ENCODE measurements at regions not wholly inside any gene's neighbourhood (a gene's known extent, or its start where the extent isn't known, plus 50 kb on each side); places are given as distances from the start of the nearest gene placed in this dataset.
"Not testable (repeated sequence)": the region's sequence is repeated elsewhere in the genome, so short reads cannot be mapped to it uniquely, and the experiment has no call there.

- DNase-seq (ENCODE audit: low read depth in 1 of 2, low spot score in 2 of 2): no peak
- Histone ChIP-seq H3K4me1 (replicated peaks) (no peaks in the 10 kb centered on the region), H3K36me3 (no peaks in the 10 kb centered on the region), H3K27ac (no peak overlapping the region), H3K27me3 (replicated peaks) (no peaks in the 10 kb centered on the region), H3K4me3 (no peak overlapping the region), H3K9me3 (replicated peaks) (no peaks in the 10 kb centered on the region)
Measured at GRCh38 chr2:176854062-176854461, 358.5 kb upstream of the HNRNPA3 start.

- DNase-seq (ENCODE audit: low read depth in 1 of 2, low spot score in 2 of 2): no peak
- H3K27ac ChIP-seq: no peak overlapping the region
- H3K4me1 ChIP-seq (replicated peaks): no peaks in the 10 kb centered on the region
- H3K27me3 ChIP-seq (replicated peaks): no peaks in the 10 kb centered on the region
- H3K4me3 ChIP-seq: no peak overlapping the region
- no peaks in the 10 kb centered on the region for H3K36me3 ChIP-seq
- no peaks in the 10 kb centered on the region for H3K9me3 ChIP-seq (replicated peaks)
Measured at GRCh38 chr2:176854878-176855277, 357.7 kb upstream of the HNRNPA3 start.

GRCh38 chr2:176856683-176857082 is 355.9 kb upstream of the HNRNPA3 start:
- Histone ChIP-seq H3K36me3 (no peaks in the 10 kb centered on the region), H3K4me3 (no peak overlapping the region), H3K9me3 (replicated peaks) (no peaks in the 10 kb centered on the region), H3K27me3 (replicated peaks) (no peaks in the 10 kb centered on the region), H3K27ac (no peak overlapping the region), H3K4me1 (replicated peaks) (no peaks in the 10 kb centered on the region)
- no peak for DNase-seq (ENCODE audit: low read depth in 1 of 2, low spot score in 2 of 2)

GRCh38 chr2:176865336-176865735 is 347.3 kb upstream of the HNRNPA3 start:
- DNase-seq (ENCODE audit: low read depth in 1 of 2, low spot score in 2 of 2): no peak
- Histone ChIP-seq H3K4me3 (no peak overlapping the region), H3K4me1 (replicated peaks) (no peaks in the 10 kb centered on the region), H3K27me3 (replicated peaks) (no peaks in the 10 kb centered on the region; the same call in 1 of the 2 replicates), H3K36me3 (no peaks in the 10 kb centered on the region), H3K27ac (no peak overlapping the region), H3K9me3 (replicated peaks) (no peaks in the 10 kb centered on the region)

GRCh38 chr2:176872406-176872805 is 340.2 kb upstream of the HNRNPA3 start:
- no peak for DNase-seq (ENCODE audit: low read depth in 1 of 2, low spot score in 2 of 2)

GRCh38 chr2:176873403-176873802 is 339.2 kb upstream of the HNRNPA3 start:
- H3K27me3 ChIP-seq (replicated peaks): no peaks in the 10 kb centered on the region
- DNase-seq (ENCODE audit: low read depth in 1 of 2, low spot score in 2 of 2): no peak
- no peak overlapping the region for H3K4me3 ChIP-seq
- H3K36me3 ChIP-seq: no peaks in the 10 kb centered on the region
- no peaks in the 10 kb centered on the region for H3K9me3 ChIP-seq (replicated peaks)
- no peak overlapping the region for H3K27ac ChIP-seq
- H3K4me1 ChIP-seq (replicated peaks): no peaks in the 10 kb centered on the region

More at GRCh38 chr2:176872406-176872805, 340.2 kb upstream of the HNRNPA3 start:
- no peaks in the 10 kb centered on the region for H3K4me1 ChIP-seq (replicated peaks)
- H3K9me3 ChIP-seq (replicated peaks): no peaks in the 10 kb centered on the region
- no peak overlapping the region for H3K27ac ChIP-seq
- H3K4me3 ChIP-seq: no peak overlapping the region
- H3K36me3 ChIP-seq: no peaks in the 10 kb centered on the region
- H3K27me3 ChIP-seq (replicated peaks): no peaks in the 10 kb centered on the region; the same call in 1 of the 2 replicates

GRCh38 chr2:176876493-176877103 is 336.0 kb upstream of the HNRNPA3 start:
- no peaks in the 10 kb centered on the region for H3K9me3 ChIP-seq (replicated peaks)

GRCh38 chr2:176879426-176879995 is 333.1 kb upstream of the HNRNPA3 start:
- no peaks in the 10 kb centered on the region for H3K36me3 ChIP-seq
- no peaks in the 10 kb centered on the region for H3K9me3 ChIP-seq (replicated peaks)
- H3K4me1 ChIP-seq (replicated peaks): no peaks in the 10 kb centered on the region
- H3K4me3 ChIP-seq: no peak overlapping the region
- H3K27ac ChIP-seq: no peak overlapping the region
- no peak for DNase-seq (ENCODE audit: low read depth in 1 of 2, low spot score in 2 of 2)
- H3K27me3 ChIP-seq (replicated peaks): no peaks in the 10 kb centered on the region

More at GRCh38 chr2:176876493-176877103, 336.0 kb upstream of the HNRNPA3 start:
- Histone ChIP-seq H3K27me3 (replicated peaks) (no peaks in the 10 kb centered on the region), H3K36me3 (no peaks in the 10 kb centered on the region), H3K4me3 (no peak overlapping the region), H3K27ac (no peak overlapping the region), H3K4me1 (replicated peaks) (no peaks in the 10 kb centered on the region)
- DNase-seq (ENCODE audit: low read depth in 1 of 2, low spot score in 2 of 2): no peak

GRCh38 chr2:176882045-176882444 is 330.5 kb upstream of the HNRNPA3 start:
- H3K27ac ChIP-seq; H3K36me3 ChIP-seq; H3K4me3 ChIP-seq; DNase-seq (ENCODE audit: low read depth in 1 of 2, low spot score in 2 of 2); H3K27me3 ChIP-seq (replicated peaks); H3K4me1 ChIP-seq (replicated peaks); H3K9me3 ChIP-seq (replicated peaks): not testable (repeated sequence)

- Histone ChIP-seq H3K27ac (no peak overlapping the region), H3K36me3 (no peaks in the 10 kb centered on the region), H3K4me3 (no peak overlapping the region), H3K27me3 (replicated peaks) (0 out of 2 replicates have a peak, but pooled peaks cover 4% of the 10 kb centered on the region), H3K4me1 (replicated peaks) (no peaks in the 10 kb centered on the region), H3K9me3 (replicated peaks) (no peaks in the 10 kb centered on the region)
- DNase-seq (ENCODE audit: low read depth in 1 of 2, low spot score in 2 of 2): no peak
Measured at GRCh38 chr2:176885001-176885643, 327.5 kb upstream of the HNRNPA3 start.

- no peaks in the 10 kb centered on the region for H3K4me1 ChIP-seq (replicated peaks)
- 0 out of 2 replicates have a peak, but pooled peaks cover 4% of the 10 kb centered on the region for H3K27me3 ChIP-seq (replicated peaks)
- no peak for DNase-seq (ENCODE audit: low read depth in 1 of 2, low spot score in 2 of 2)
- H3K36me3 ChIP-seq: no peaks in the 10 kb centered on the region
- no peak overlapping the region for H3K27ac ChIP-seq
- H3K9me3 ChIP-seq (replicated peaks): no peaks in the 10 kb centered on the region
- H3K4me3 ChIP-seq: no peak overlapping the region
Measured at GRCh38 chr2:176885661-176886060, 326.9 kb upstream of the HNRNPA3 start.

GRCh38 chr2:176891105-176891504 is 321.5 kb upstream of the HNRNPA3 start:
- no peak overlapping the region for H3K27ac ChIP-seq
- H3K9me3 ChIP-seq (replicated peaks): no peaks in the 10 kb centered on the region
- no peaks in the 10 kb centered on the region for H3K4me1 ChIP-seq (replicated peaks)
- no peak overlapping the region for H3K4me3 ChIP-seq
- DNase-seq (ENCODE audit: low read depth in 1 of 2, low spot score in 2 of 2): no peak
- 0 out of 2 replicates have a peak, but pooled peaks cover 4% of the 10 kb centered on the region for H3K27me3 ChIP-seq (replicated peaks)
- no peaks in the 10 kb centered on the region for H3K36me3 ChIP-seq

GRCh38 chr2:176891857-176892256 is 320.7 kb upstream of the HNRNPA3 start:
- H3K27ac ChIP-seq: no peak overlapping the region
- no peaks in the 10 kb centered on the region for H3K9me3 ChIP-seq (replicated peaks)
- 0 out of 2 replicates have a peak, but pooled peaks cover 4% of the 10 kb centered on the region for H3K27me3 ChIP-seq (replicated peaks)
- DNase-seq (ENCODE audit: low read depth in 1 of 2, low spot score in 2 of 2): no peak
- H3K4me1 ChIP-seq (replicated peaks): no peaks in the 10 kb centered on the region
- no peak overlapping the region for H3K4me3 ChIP-seq
- H3K36me3 ChIP-seq: no peaks in the 10 kb centered on the region

GRCh38 chr2:176892676-176893226 is 319.8 kb upstream of the HNRNPA3 start:
- H3K27me3 ChIP-seq (replicated peaks): 0 out of 2 replicates have a peak, but pooled peaks cover 4% of the 10 kb centered on the region
- no peaks in the 10 kb centered on the region for H3K9me3 ChIP-seq (replicated peaks)
- H3K36me3 ChIP-seq: no peaks in the 10 kb centered on the region
- no peaks in the 10 kb centered on the region for H3K4me1 ChIP-seq (replicated peaks)
- H3K27ac ChIP-seq: no peak overlapping the region
- H3K4me3 ChIP-seq: no peak overlapping the region
- no peak for DNase-seq (ENCODE audit: low read depth in 1 of 2, low spot score in 2 of 2)

Data from SJSA1 (cell line).